ENCODE measurements at regions not wholly inside any gene's neighbourhood (a gene's known extent, or its start where the extent isn't known, plus 50 kb on each side); places are given as distances from the start of the nearest gene placed in this dataset.
A peak's percentile ranks its signal among the peaks of the same experiment; 100 is the strongest.

DNA sequence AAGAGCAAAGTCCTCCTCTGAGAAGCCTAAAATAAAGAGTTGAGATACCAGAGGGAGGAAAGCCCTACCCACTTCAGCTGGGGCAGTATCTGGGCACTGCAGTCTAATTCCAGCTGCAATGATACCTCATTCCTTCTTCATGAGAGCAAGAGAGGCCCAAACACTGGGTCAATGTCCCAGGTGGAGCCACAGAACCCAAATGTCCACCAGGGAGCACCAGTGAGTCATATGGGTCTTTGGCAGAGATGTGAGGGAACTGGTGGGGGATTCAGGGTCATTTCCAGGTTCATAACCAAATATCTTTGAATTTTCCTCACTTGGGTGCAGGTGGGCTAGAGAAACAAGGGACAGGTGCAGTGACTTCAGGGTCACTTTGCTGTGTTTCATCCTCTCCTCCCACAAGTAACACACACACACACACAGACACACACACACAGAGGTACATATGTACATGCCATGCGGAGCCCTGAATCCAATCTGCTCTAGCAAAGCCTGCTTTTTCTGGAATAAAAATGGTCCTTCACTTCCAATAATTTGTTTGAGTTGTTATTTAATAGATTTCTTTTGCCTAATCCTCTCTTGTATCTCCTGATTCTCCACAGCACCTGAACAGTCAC is 585.4 kb downstream of the SOX6 start:
- DNase-seq (ENCODE audit: extremely low spot score): peak; percentile 33
- ChIA-PET POLR2A (no interaction called here), CTCF (interaction anchor here (1.1 to 2.5 kb wide), 3 partner anchors 12 to 19 kb away, joined by 3 to 6 read pairs (median 6); no protein-coding TSS in a partner anchor)
- TF ChIP-seq, protein P1, sequence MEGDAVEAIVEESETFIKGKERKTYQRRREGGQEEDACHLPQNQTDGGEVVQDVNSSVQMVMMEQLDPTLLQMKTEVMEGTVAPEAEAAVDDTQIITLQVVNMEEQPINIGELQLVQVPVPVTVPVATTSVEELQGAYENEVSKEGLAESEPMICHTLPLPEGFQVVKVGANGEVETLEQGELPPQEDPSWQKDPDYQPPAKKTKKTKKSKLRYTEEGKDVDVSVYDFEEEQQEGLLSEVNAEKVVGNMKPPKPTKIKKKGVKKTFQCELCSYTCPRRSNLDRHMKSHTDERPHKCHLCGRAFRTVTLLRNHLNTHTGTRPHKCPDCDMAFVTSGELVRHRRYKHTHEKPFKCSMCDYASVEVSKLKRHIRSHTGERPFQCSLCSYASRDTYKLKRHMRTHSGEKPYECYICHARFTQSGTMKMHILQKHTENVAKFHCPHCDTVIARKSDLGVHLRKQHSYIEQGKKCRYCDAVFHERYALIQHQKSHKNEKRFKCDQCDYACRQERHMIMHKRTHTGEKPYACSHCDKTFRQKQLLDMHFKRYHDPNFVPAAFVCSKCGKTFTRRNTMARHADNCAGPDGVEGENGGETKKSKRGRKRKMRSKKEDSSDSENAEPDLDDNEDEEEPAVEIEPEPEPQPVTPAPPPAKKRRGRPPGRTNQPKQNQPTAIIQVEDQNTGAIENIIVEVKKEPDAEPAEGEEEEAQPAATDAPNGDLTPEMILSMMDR (IDR thresholded peaks at IDR 0.05; ENCODE audit: control extremely low read depth, extremely low read depth, low read depth, missing control alignments): peak; percentile 55

DNA sequence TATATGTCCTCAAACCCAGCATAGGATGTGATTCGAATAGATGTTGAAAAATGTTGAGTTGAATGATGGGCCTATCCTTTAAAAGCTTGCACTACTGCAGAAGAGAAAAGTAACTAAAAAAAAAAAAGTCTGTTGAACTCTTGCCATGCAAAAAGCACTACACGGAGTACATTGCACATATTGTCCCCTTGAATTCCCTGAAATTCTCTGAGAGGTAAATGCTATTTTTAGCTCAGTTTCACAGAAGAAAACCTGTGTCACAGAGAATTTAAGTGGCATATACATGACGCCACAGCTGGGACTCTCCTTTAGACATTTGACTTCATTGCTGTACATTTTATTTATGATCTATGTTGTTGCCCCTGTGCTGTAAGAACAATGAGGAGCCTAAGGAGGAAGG is 583.8 kb downstream of the SOX6 start:
- no peak for DNase-seq (ENCODE audit: extremely low spot score)
- TF ChIP-seq, protein P1 (IDR thresholded peaks at IDR 0.05; ENCODE audit: control extremely low read depth, extremely low read depth, low read depth, missing control alignments): no peak
- POLR2A ChIA-PET: no interaction called here
- CTCF ChIA-PET: interaction anchor here (1.0 to 2.5 kb wide), 6 partner anchors 9 to 842 kb away, joined by 3 to 9 read pairs (median 4); no protein-coding TSS in a partner anchor

DNA sequence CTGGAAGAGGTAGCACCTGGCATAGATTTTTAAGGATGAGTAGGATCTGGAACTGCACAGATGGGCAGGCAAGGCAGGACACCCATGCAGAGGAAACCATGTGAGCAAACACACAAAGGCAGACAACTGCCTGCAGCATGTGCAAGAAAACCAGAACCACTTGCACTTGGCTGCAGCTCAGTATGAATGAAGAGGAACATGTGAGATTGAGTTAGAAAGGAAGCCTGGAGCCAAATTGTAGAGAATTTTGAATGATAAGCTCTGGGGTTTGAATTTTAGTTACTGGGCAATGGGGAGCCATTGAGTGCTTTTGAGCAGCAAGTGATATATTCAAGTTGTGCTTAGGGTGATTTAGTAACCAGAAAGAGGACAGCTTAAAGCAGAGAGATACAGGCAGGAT is 583.4 kb downstream of the SOX6 start:
- CTCF ChIA-PET: interaction anchor here (1.0 to 2.5 kb wide), 6 partner anchors 9 to 841 kb away, joined by 3 to 9 read pairs (median 6); no protein-coding TSS in a partner anchor
- DNase-seq (ENCODE audit: extremely low spot score): no peak
- POLR2A ChIA-PET: no interaction called here
- TF ChIP-seq, protein P1 (IDR thresholded peaks at IDR 0.05; ENCODE audit: control extremely low read depth, extremely low read depth, low read depth, missing control alignments): no peak

DNA sequence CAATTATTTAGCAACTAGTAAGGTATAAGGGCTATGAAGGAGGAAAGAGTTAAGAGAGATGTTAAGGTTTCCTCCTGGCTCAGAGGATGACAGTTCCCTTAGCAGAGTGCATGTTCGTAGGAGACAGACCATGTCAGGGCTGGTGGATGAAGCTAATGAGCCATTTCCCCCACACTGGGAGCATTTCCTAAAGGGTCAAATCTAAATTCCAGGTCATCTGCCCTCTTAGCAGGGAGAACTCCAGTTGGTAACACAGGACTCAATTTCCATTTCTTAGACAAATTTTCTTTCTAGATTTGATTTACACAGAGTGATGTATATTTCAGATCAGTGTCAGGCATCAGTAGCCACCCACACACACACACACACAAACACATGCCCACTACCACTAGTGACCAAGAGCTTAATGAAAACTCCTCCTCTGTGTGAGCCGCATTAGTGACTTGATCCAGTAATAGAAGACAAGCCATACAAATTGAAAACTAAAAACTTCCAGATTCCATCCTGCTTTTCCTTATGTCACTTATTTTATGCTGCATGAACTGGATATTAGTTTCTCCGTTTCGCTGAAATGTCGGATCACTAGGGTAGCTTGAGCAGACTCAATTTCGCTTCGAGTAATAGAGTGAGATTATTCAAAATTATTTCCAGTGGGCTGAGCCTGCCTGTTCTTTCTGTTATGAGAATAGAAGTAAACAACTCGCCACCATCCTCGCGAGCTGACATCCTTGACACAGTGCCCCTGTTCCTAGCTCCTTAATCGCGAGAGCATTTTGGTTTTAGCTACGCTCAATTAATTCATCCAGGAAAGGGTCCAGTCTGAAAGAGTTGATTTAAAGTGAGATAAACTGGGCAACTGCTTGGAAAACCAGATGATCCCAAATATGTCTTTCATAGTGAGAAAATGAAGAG is 582.6 kb downstream of the SOX6 start:
- ChIA-PET CTCF (interaction anchor here (1.0 to 2.5 kb wide), 4 partner anchors 9 to 840 kb away, joined by 5 to 8 read pairs (median 6); no protein-coding TSS in a partner anchor), POLR2A (no interaction called here)
- TF ChIP-seq, protein P1 (IDR thresholded peaks at IDR 0.05; ENCODE audit: control extremely low read depth, extremely low read depth, low read depth, missing control alignments): no peak
- no peak for DNase-seq (ENCODE audit: extremely low spot score)

DNA sequence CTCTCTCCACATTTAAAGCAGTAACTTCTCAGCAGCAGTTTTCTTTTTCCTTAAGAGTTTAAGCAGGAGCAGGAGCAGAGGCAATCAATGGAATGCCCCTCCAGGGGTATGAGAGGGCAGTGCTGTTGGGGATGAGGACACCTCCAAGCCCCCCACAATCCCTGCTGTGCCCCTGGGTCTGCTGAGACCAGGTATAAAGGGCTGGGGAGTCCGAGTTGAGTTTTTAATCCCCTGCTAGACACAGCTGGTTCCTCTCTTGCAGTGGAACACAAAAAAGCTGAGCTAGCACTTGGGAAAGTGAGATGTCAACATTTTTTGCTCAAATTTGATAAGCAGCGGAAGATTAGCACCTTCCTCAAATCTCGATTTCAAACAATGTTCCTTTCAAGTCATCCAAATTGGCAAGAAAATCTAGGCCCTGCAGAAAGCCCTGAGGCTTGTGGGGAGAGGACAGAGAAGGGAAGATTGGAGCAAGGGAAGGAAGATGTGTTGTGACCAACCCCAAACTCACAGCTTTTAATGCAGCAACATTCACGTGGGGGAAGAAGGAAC is 581.9 kb downstream of the SOX6 start:
- TF ChIP-seq, protein P1 (IDR thresholded peaks at IDR 0.05; ENCODE audit: control extremely low read depth, extremely low read depth, low read depth, missing control alignments): no peak
- no peak for DNase-seq (ENCODE audit: extremely low spot score)
- CTCF ChIA-PET: interaction anchor here (1.0 to 1.8 kb wide), 2 partner anchors 8 to 10 kb away, joined by 5 to 6 read pairs; no protein-coding TSS in a partner anchor
- POLR2A ChIA-PET: no interaction called here

DNA sequence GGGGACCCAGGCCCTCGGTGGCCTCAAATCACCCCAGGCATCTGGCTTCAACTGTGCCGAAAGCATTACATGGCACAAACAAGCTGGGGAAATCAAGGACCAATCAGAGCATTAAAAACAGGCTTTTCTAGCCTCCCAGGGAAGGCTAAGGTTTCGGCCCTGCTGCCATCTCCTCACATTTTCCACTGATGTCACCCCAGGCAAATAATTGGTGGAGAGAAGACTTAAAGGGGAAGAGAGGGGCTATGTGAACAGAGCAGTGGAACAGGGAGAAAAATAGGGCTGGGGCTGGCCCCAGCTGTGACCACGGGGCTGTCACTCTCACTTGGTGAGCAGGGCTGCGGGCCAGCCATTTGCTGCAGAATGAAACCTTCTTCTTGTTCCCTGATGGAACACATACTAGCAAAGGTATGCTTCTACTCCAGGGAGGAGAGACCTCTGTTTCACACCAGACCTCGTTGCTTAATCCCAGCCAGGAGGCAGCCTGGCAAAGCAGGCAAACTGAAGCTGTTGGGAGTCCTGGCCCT is 581.3 kb downstream of the SOX6 start:
- CTCF ChIA-PET: no interaction called here
- DNase-seq (ENCODE audit: extremely low spot score): no peak
- POLR2A ChIA-PET: no interaction called here
- TF ChIP-seq, protein P1 (IDR thresholded peaks at IDR 0.05; ENCODE audit: control extremely low read depth, extremely low read depth, low read depth, missing control alignments): no peak
